CD4-positive, alpha-beta memory T cell (primary cell): ENCODE measurements at regions not wholly inside any gene's neighbourhood (a gene's known extent, or its start where the extent isn't known, plus 50 kb on each side); places are given as distances from the start of the nearest gene placed in this dataset.
"Not testable (repeated sequence)": the region's sequence is repeated elsewhere in the genome, so short reads cannot be mapped to it uniquely, and the experiment has no call there.

Experiments
- CTCF ChIA-PET: fragments of 350-600 bp; sonication (Branson Sonifier 250); formaldehyde crosslinking; loops from one replicate; lab custom pipeline; 2021; ENCODE audit warnings: inconsistent platforms; ENCODE audit not compliant: partially characterized antibody; lab: Charles Lee
- POLR2A ChIA-PET: fragments of 350-600 bp; sonication (Branson Sonifier 250); formaldehyde crosslinking; loops from one replicate; lab custom pipeline; 2021; ENCODE audit not compliant: partially characterized antibody; lab: Charles Lee
- DNase-seq, 5 donors: peaks; one replicate each; pipeline versions ENCODE4 v3.0.0 to v3.0.0-alpha.2; 2020 to 2022; ENCODE audit warnings: mixed read lengths in 1 of 5
- H3K27ac ChIP-seq: one replicate; pipeline ENCODE4 v1.7.0; 2013; ENCODE audit warnings: low read depth, low read length
- H3K27me3 ChIP-seq: 2 replicates; pipeline ENCODE4 v1.7.0; 2013; ENCODE audit warnings: mild to moderate bottlenecking, low read length, moderate library complexity; ENCODE audit not compliant: insufficient read depth
- H3K36me3 ChIP-seq: 2 replicates; pipeline ENCODE4 v1.7.0; 2013; ENCODE audit warnings: mild to moderate bottlenecking, low read length, moderate library complexity; ENCODE audit not compliant: insufficient read depth
- H3K4me1 ChIP-seq: 2 replicates; pipeline ENCODE4 v1.7.0; 2013; ENCODE audit warnings: mild to moderate bottlenecking, low read length, moderate library complexity; ENCODE audit not compliant: insufficient read depth
- H3K4me3 ChIP-seq, 2 donors: one replicate each; pipeline ENCODE4 v1.7.0; 2013; ENCODE audit warnings: low read length in 2 of 2, mild to moderate bottlenecking in 1 of 2
- H3K9me3 ChIP-seq, 2 donors: one replicate each; pipeline ENCODE4 v1.7.0; 2013; ENCODE audit warnings: low read length in 2 of 2, control low read depth in 1 of 2; ENCODE audit not compliant: control insufficient read depth in 1 of 2
- H3K27ac Mint-ChIP-seq, 7 donors: one replicate each; pipeline ENCODE4 v1.8.0; 2020 to 2021; ENCODE audit warnings: mixed read lengths in 7 of 7, mild to moderate bottlenecking in 6 of 7, inconsistent platforms in 3 of 7, moderate library complexity in 3 of 7
- H3K27me3 Mint-ChIP-seq, 2 donors: one replicate each; pipeline ENCODE4 v1.8.0; 2020 to 2021; ENCODE audit warnings: mixed read lengths in 2 of 2
- H3K36me3 Mint-ChIP-seq, 2 donors: one replicate each; pipeline ENCODE4 v1.8.0; 2020 to 2021; ENCODE audit warnings: mixed read lengths in 2 of 2, inconsistent platforms in 1 of 2, mild to moderate bottlenecking in 1 of 2
- H3K4me1 Mint-ChIP-seq, 4 donors: one replicate each; pipeline ENCODE4 v1.8.0; 2020 to 2021; ENCODE audit warnings: mixed read lengths in 4 of 4, mild to moderate bottlenecking in 1 of 4
- H3K4me3 Mint-ChIP-seq, 8 donors: one replicate each; pipeline ENCODE4 v1.8.0; 2020 to 2021; ENCODE audit warnings: mixed read lengths in 8 of 8, mild to moderate bottlenecking in 7 of 8, moderate library complexity in 6 of 8, inconsistent platforms in 3 of 8
- H3K9me3 Mint-ChIP-seq, 8 donors: one replicate each; pipeline ENCODE4 v1.8.0; 2020 to 2021; ENCODE audit warnings: mixed read lengths in 8 of 8, mild to moderate bottlenecking in 5 of 8, inconsistent platforms in 3 of 8, moderate library complexity in 1 of 8
- intact Hi-C: fragments of 100-400 bp; cut with micrococcal nuclease; formaldehyde crosslinking; loops from one replicate; pipeline ENCODE4 v1.15.1; 2023

DNA sequence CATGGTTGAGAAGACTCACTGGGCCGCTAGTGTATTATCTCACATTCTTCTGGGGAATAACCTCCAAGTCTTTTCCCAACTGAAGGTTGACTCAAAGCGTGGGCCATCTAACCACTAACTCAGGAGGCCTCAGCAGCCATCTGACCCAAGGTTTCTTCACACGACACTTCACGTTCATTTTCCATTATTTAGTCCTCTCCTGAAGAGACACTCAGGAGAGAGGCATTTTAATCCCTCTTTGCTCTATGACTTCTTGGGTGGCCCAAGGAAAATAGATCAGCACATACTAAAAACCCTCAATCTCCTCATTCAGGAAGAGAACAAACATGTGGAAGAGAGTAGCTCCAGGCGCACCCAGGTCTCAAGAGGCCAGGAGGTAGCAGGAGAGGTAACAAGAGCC lies 252.8 kb upstream of the FOXF1 start:
- H3K9me3 ChIP-seq: no peaks in the 10 kb centered on the region
- CTCF ChIA-PET: no interaction called here
- no peaks in the 10 kb centered on the region for H3K27me3 ChIP-seq
- H3K4me3 ChIP-seq: no peak overlapping the region
- no peaks in the 10 kb centered on the region for H3K4me1 ChIP-seq
- POLR2A ChIA-PET: no interaction called here
- Mint-ChIP-seq H3K9me3 (peaks cover 0 to 41% (median 21%) of the 10 kb centered on the region in 8 donors), H3K4me1 (no peaks in the 10 kb centered on the region), H3K4me3 (no peak overlapping the region), H3K36me3 (peaks cover 2 to 5% of the 10 kb centered on the region in 2 donors), H3K27me3 (peaks cover 6% of the 10 kb centered on the region in 2 donors), H3K27ac (no peak overlapping the region)
- no peak overlapping the region for H3K27ac ChIP-seq
- DNase-seq: no peak
- no peaks in the 10 kb centered on the region for H3K36me3 ChIP-seq
- intact Hi-C loops: no loop called here

- Mint-ChIP-seq H3K27me3 (peaks cover 6% of the 10 kb centered on the region in 2 donors), H3K4me1 (no peaks in the 10 kb centered on the region), H3K9me3 (peaks cover 0 to 41% (median 21%) of the 10 kb centered on the region in 8 donors), H3K4me3 (no peak overlapping the region), H3K36me3 (peaks cover 2 to 5% of the 10 kb centered on the region in 2 donors), H3K27ac (no peak overlapping the region)
- H3K36me3 ChIP-seq: no peaks in the 10 kb centered on the region
- no peaks in the 10 kb centered on the region for H3K9me3 ChIP-seq
- H3K4me1 ChIP-seq: no peaks in the 10 kb centered on the region
- no peak overlapping the region for H3K4me3 ChIP-seq
- ChIA-PET POLR2A (no interaction called here), CTCF (no interaction called here)
- no peaks in the 10 kb centered on the region for H3K27me3 ChIP-seq
- intact Hi-C loops: no loop called here
- no peak overlapping the region for H3K27ac ChIP-seq
- no peak for DNase-seq
Measured at GRCh38 chr16:86258713-86259112, 251.6 kb upstream of the FOXF1 start.

GRCh38 chr16:86259499-86259898 lies 250.8 kb upstream of the FOXF1 start:
- Histone ChIP-seq H3K36me3 (no peaks in the 10 kb centered on the region), H3K27ac (no peak overlapping the region), H3K9me3 (no peaks in the 10 kb centered on the region), H3K4me1 (no peaks in the 10 kb centered on the region), H3K27me3 (no peaks in the 10 kb centered on the region), H3K4me3 (no peak overlapping the region)
- no peak overlapping the region for H3K27ac Mint-ChIP-seq
- H3K4me3 Mint-ChIP-seq: no peak overlapping the region
- intact Hi-C loops: no loop called here
- H3K36me3 Mint-ChIP-seq: peaks cover 2 to 5% of the 10 kb centered on the region in 2 donors
- H3K27me3 Mint-ChIP-seq: peaks cover 6% of the 10 kb centered on the region in 2 donors
- H3K4me1 Mint-ChIP-seq: no peaks in the 10 kb centered on the region
- ChIA-PET POLR2A (no interaction called here), CTCF (no interaction called here)
- peaks cover 0 to 41% (median 21%) of the 10 kb centered on the region in 8 donors for H3K9me3 Mint-ChIP-seq
- DNase-seq: no peak

GRCh38 chr16:86261379-86261778 lies 248.9 kb upstream of the FOXF1 start:
- H3K36me3 Mint-ChIP-seq: peaks cover 0 to 2% of the 10 kb centered on the region in 2 donors
- H3K9me3 Mint-ChIP-seq: peaks cover 0 to 24% (median 8%) of the 10 kb centered on the region in 8 donors
- intact Hi-C loops: no loop called here

DNA sequence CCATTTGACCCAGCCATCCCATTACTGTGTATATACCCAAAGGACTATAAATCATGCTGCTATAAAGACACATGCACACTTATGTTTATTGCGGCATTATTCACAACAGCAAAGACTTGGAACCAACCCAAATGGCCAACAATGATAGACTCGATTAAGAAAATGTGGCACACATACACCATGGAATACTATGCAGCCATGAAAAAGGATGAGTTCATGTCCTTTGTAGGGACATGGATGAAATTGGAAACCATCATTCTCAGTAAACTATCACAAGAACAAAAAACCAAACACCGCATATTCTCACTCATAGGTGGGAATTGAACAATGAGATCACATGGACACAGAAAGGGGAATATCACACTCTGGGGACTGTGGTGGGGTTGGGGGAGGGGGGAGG lies 242.7 kb upstream of the FOXF1 start:
- H3K27me3 ChIP-seq, H3K4me3 ChIP-seq, H3K4me1 Mint-ChIP-seq, H3K9me3 Mint-ChIP-seq, H3K9me3 ChIP-seq, H3K36me3 ChIP-seq, H3K27ac Mint-ChIP-seq, H3K27ac ChIP-seq, DNase-seq, H3K4me1 ChIP-seq, H3K27me3 Mint-ChIP-seq, CTCF ChIA-PET, H3K4me3 Mint-ChIP-seq, intact Hi-C loops, H3K36me3 Mint-ChIP-seq, POLR2A ChIA-PET: not testable (repeated sequence)

More at GRCh38 chr16:86261379-86261778, 248.9 kb upstream of the FOXF1 start:
- Histone ChIP-seq H3K4me3 (no peak overlapping the region), H3K27ac (no peak overlapping the region), H3K27me3 (no peaks in the 10 kb centered on the region), H3K4me1 (no peaks in the 10 kb centered on the region), H3K36me3 (no peaks in the 10 kb centered on the region), H3K9me3 (no peaks in the 10 kb centered on the region)
- POLR2A ChIA-PET: no interaction called here
- Mint-ChIP-seq H3K4me3 (no peak overlapping the region), H3K27me3 (peaks cover 6% of the 10 kb centered on the region in 2 donors), H3K27ac (no peak overlapping the region), H3K4me1 (no peaks in the 10 kb centered on the region)
- CTCF ChIA-PET: no interaction called here
- no peak for DNase-seq

DNA sequence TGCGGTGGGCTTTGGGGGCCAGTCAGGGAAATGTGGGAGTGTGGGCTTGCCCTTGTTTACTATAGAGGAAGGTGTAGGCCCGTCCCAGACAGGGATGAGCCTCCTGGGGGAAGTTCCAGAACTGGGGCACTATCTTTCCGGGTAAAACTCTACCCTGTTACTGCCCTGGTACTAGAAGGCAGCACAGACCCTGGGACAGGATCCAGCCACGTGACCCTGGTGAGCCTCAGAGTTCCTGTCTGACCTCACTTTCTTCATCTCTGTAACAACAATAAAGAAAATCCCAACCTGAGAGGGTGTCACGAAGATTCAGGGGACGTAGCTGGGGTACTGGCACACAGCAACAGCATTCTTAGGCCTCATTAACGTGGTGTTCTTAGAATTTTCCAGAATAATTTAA lies 239.6 kb upstream of the FOXF1 start:
- no peak overlapping the region for H3K4me3 Mint-ChIP-seq
- ChIA-PET POLR2A (no interaction called here), CTCF (no interaction called here)
- H3K27ac Mint-ChIP-seq: no peak overlapping the region
- H3K27me3 Mint-ChIP-seq: peaks cover 3% of the 10 kb centered on the region in 2 donors
- intact Hi-C loops: no loop called here
- no peaks in the 10 kb centered on the region for H3K9me3 ChIP-seq
- no peaks in the 10 kb centered on the region for H3K4me1 ChIP-seq
- H3K27ac ChIP-seq: no peak overlapping the region
- no peaks in the 10 kb centered on the region for H3K36me3 ChIP-seq
- H3K36me3 Mint-ChIP-seq: no peaks in the 10 kb centered on the region
- no peaks in the 10 kb centered on the region for H3K27me3 ChIP-seq
- no peaks in the 10 kb centered on the region for H3K4me1 Mint-ChIP-seq
- no peak overlapping the region for H3K4me3 ChIP-seq
- peaks cover 0 to 15% (median 7%) of the 10 kb centered on the region in 8 donors for H3K9me3 Mint-ChIP-seq
- no peak for DNase-seq

GRCh38 chr16:86272744-86273143 lies 237.6 kb upstream of the FOXF1 start:
- peaks cover 4% of the 10 kb centered on the region in 2 donors for H3K27me3 Mint-ChIP-seq
- no peak overlapping the region for H3K27ac ChIP-seq
- H3K27ac Mint-ChIP-seq: no peak overlapping the region
- ChIA-PET CTCF (no interaction called here), POLR2A (no interaction called here)
- intact Hi-C loops: no loop called here
- no peaks in the 10 kb centered on the region for H3K9me3 ChIP-seq
- no peak for DNase-seq
- H3K9me3 Mint-ChIP-seq: peaks cover 0 to 15% (median 7%) of the 10 kb centered on the region in 8 donors
- no peaks in the 10 kb centered on the region for H3K27me3 ChIP-seq
- H3K4me1 Mint-ChIP-seq: no peaks in the 10 kb centered on the region
- no peaks in the 10 kb centered on the region for H3K36me3 ChIP-seq
- H3K4me1 ChIP-seq: no peaks in the 10 kb centered on the region
- H3K4me3 ChIP-seq: no peak overlapping the region
- H3K36me3 Mint-ChIP-seq: no peaks in the 10 kb centered on the region
- H3K4me3 Mint-ChIP-seq: no peak overlapping the region

DNA sequence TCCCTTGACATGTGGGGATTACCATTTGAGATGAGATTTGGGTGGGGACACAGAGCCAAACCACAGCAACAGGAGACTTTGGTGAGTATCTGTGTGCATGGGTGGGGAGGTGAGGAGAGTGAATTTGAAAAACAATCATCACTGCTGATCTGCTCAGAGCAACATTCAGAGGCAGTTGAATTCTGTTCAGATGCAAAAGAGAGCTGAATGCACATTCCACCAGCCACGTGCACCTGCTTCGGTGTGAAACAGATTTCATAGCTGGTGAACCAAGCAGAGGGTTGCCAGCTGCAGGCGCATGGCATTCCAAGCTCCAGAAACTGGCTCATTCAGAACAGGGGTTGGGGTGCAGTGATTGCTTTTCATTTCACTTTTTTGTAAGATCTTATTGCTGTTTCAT lies 233.1 kb upstream of the FOXF1 start:
- ChIA-PET CTCF (no interaction called here), POLR2A (no interaction called here)
- no peak for DNase-seq
- Histone ChIP-seq H3K4me1 (no peaks in the 10 kb centered on the region), H3K36me3 (no peaks in the 10 kb centered on the region), H3K9me3 (no peaks in the 10 kb centered on the region), H3K27ac (no peak overlapping the region), H3K4me3 (no peak overlapping the region), H3K27me3 (no peaks in the 10 kb centered on the region)
- intact Hi-C loops: no loop called here
- Mint-ChIP-seq H3K4me1 (no peaks in the 10 kb centered on the region), H3K9me3 (peaks cover 0 to 7% (median 3%) of the 10 kb centered on the region in 8 donors), H3K27ac (no peak overlapping the region), H3K27me3 (peaks cover 9 to 16% of the 10 kb centered on the region in 2 donors), H3K4me3 (no peak overlapping the region), H3K36me3 (no peaks in the 10 kb centered on the region)
